Fibroblast of lung (primary cell): ENCODE measurements at regions not wholly inside any gene's neighbourhood (a gene's known extent, or its start where the extent isn't known, plus 50 kb on each side); places are given as distances from the start of the nearest gene placed in this dataset.

Experiments used
- DNase-seq, 2 donors: peaks; one replicate each; pipeline versions ENCODE4 v3.0.0 to v3.0.0-alpha.2; 2010; ENCODE audit warnings: low read depth in 2 of 2
- H2AFZ ChIP-seq: 2 replicates; pipeline ENCODE4 v1.5.1; 2012; ENCODE audit warnings: low read length, control low read depth, inconsistent platforms
- H3K27ac ChIP-seq: 2 replicates; pipeline ENCODE4 v1.5.1; 2011; ENCODE audit warnings: low read length, control low read depth; ENCODE audit not compliant: insufficient read depth
- H3K27me3 ChIP-seq: 2 replicates; pipeline ENCODE4 v1.5.1; 2011; ENCODE audit warnings: mild to moderate bottlenecking, low read length; ENCODE audit not compliant: control insufficient read depth, insufficient read depth
- H3K36me3 ChIP-seq: 2 replicates; pipeline ENCODE4 v1.5.1; 2011; ENCODE audit warnings: low read length; ENCODE audit not compliant: control insufficient read depth, insufficient read depth
- H3K4me1 ChIP-seq: 2 replicates; pipeline ENCODE4 v1.5.1; 2011; ENCODE audit warnings: low read length; ENCODE audit not compliant: control insufficient read depth, insufficient read depth; ENCODE audit errors: extremely low read depth
- H3K4me2 ChIP-seq: 2 replicates; pipeline ENCODE4 v1.5.1; 2011; ENCODE audit warnings: low read length, control low read depth; ENCODE audit not compliant: insufficient read depth; ENCODE audit errors: extremely low read depth
- H3K4me3 ChIP-seq, 4 experiments: fragments of 200-600 bp in 1 of 4; sonication (generic) in 1 of 4; replicated peaks in 1 of 4; 2 replicates each; pipeline ENCODE4 v1.5.1; 2011 to 2016; ENCODE audit warnings: low read length in 4 of 4, low read depth in 3 of 4, mild to moderate bottlenecking in 3 of 4, control low read depth in 2 of 4, inconsistent platforms in 1 of 4, mixed read lengths in 1 of 4; ENCODE audit not compliant: insufficient read depth in 1 of 4; ENCODE audit errors: control extremely low read depth in 1 of 4
- H3K79me2 ChIP-seq: 2 replicates; pipeline ENCODE4 v1.5.1; 2012; ENCODE audit warnings: mild to moderate bottlenecking, low read length, inconsistent platforms; ENCODE audit not compliant: control insufficient read depth, insufficient read depth
- H3K9ac ChIP-seq: 2 replicates; pipeline ENCODE4 v1.5.1; 2011; ENCODE audit warnings: mild to moderate bottlenecking, low read length, control low read depth; ENCODE audit not compliant: insufficient read depth
- H3K9me3 ChIP-seq: 2 replicates; pipeline ENCODE4 v1.5.1; 2012; ENCODE audit warnings: low read depth, low read length; ENCODE audit not compliant: control insufficient read depth, insufficient read depth
- H4K20me1 ChIP-seq: 2 replicates; pipeline ENCODE4 v1.5.1; 2011; ENCODE audit warnings: low read length; ENCODE audit not compliant: control insufficient read depth, insufficient read depth; ENCODE audit errors: extremely low read depth
- EZH2 ChIP-seq: IDR thresholded peaks from 2 replicates; pipeline ENCODE4 v1.5.1; 2012; ENCODE audit warnings: low read length, control low read depth, mild to moderate bottlenecking; ENCODE audit errors: missing control alignments
- TF ChIP-seq, protein P1 (sequence below), 2 donors: IDR thresholded peaks in 1 of 2; conservative IDR thresholded peaks in 1 of 2; 1 replicate in 1 of 2; 2 replicates in 1 of 2; pipeline ENCODE4 v1.5.1; 2011 to 2012; ENCODE audit warnings: low read length in 2 of 2, control low read depth in 1 of 2, inconsistent platforms in 1 of 2, low read depth in 1 of 2, mild to moderate bottlenecking in 1 of 2

DNA sequence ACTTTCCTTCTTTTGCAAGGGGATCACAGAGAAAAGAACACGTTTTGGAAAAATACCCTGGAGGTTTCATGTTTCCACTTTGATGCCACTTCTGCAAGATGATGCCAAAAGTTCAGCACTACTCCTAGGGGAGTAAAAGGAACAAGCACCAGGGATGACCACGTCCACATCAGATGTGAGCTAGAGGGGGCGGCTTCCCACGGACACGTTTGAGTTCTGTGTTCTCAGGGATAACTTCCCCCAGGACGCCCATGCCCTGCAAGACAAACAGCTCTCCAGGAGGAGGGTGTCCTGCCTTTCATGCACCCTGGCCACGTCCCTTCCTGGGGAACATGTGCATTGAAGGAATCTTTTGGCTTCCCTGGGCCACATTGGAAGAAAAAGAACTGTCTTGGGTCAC is 66.6 kb upstream of the TRIO start:
- no peak for DNase-seq
- Histone ChIP-seq H3K9ac (no peak overlapping the region), H2AFZ (no peak overlapping the region), H4K20me1 (no peaks in the 10 kb centered on the region), H3K4me3 (no peak overlapping the region), H3K4me2 (no peak overlapping the region), H3K27me3 (no peaks in the 10 kb centered on the region), H3K36me3 (no peaks in the 10 kb centered on the region), H3K79me2 (no peaks in the 10 kb centered on the region), H3K4me1 (no peaks in the 10 kb centered on the region), H3K9me3 (no peaks in the 10 kb centered on the region), H3K27ac (no peak overlapping the region)
- TF ChIP-seq, protein P1, sequence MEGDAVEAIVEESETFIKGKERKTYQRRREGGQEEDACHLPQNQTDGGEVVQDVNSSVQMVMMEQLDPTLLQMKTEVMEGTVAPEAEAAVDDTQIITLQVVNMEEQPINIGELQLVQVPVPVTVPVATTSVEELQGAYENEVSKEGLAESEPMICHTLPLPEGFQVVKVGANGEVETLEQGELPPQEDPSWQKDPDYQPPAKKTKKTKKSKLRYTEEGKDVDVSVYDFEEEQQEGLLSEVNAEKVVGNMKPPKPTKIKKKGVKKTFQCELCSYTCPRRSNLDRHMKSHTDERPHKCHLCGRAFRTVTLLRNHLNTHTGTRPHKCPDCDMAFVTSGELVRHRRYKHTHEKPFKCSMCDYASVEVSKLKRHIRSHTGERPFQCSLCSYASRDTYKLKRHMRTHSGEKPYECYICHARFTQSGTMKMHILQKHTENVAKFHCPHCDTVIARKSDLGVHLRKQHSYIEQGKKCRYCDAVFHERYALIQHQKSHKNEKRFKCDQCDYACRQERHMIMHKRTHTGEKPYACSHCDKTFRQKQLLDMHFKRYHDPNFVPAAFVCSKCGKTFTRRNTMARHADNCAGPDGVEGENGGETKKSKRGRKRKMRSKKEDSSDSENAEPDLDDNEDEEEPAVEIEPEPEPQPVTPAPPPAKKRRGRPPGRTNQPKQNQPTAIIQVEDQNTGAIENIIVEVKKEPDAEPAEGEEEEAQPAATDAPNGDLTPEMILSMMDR (conservative IDR thresholded peaks at IDR 0.05 in 1 of 2, IDR thresholded peaks at IDR 0.05 in 1 of 2; ENCODE audit: low read depth in 1 of 2, low read length in 2 of 2) = no peak
- TF ChIP-seq EZH2 = no peak

DNA sequence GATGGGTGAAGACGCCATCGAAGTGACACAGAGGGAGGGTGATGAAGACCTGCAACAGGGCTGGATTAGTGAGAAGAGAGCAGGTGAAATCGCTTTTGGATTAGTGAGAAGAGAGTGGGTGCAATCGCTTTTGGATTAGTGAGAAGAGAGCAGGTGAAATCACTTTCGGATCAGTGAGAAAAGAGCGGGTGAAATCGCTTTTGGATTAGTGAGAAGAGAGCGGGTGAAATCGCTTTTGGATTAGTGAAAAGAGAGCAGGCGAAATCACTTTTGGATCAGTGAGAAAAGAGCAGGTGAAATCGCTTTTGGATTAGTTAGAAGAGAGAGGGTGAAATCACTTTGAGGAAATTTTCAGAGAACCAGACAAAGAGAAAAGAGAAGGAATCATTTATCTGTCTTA is 67.2 kb upstream of the TRIO start:
- H3K4me2 ChIP-seq = no peak overlapping the region
- H3K27me3 ChIP-seq = no peaks in the 10 kb centered on the region
- no peaks in the 10 kb centered on the region for H3K9me3 ChIP-seq
- no peaks in the 10 kb centered on the region for H3K4me1 ChIP-seq
- no peak for DNase-seq
- no peak overlapping the region for H3K9ac ChIP-seq
- H3K4me3 ChIP-seq = no peak overlapping the region
- H3K79me2 ChIP-seq = no peaks in the 10 kb centered on the region
- H2AFZ ChIP-seq = no peak overlapping the region
- no peak overlapping the region for H3K27ac ChIP-seq
- TF ChIP-seq EZH2 = no peak
- TF ChIP-seq, protein P1 (conservative IDR thresholded peaks at IDR 0.05 in 1 of 2, IDR thresholded peaks at IDR 0.05 in 1 of 2; ENCODE audit: low read depth in 1 of 2, low read length in 2 of 2) = no peak
- H3K36me3 ChIP-seq = no peaks in the 10 kb centered on the region
- H4K20me1 ChIP-seq = no peaks in the 10 kb centered on the region

DNA sequence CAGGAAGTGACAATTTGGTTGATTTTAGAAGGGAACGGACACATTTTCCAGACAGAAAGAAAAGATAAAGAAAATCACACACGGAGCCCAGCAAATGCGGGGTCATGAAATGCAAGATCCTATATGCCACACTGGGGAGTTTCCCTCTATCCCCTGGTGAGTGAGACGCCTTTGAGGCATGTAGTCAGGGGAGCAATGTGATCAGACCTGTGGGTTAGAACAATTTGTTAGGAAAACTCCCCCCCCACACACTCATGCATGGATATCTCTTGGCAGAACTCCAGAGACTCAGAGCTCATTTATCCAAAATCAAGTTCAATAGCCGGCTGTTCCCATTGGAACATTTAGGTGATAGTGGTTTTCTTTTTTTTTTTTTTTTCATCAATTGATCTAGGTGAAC is 71.7 kb upstream of the TRIO start:
- H3K4me1 ChIP-seq = no peaks in the 10 kb centered on the region
- H3K27me3 ChIP-seq = no peaks in the 10 kb centered on the region
- no peaks in the 10 kb centered on the region for H4K20me1 ChIP-seq
- H3K4me3 ChIP-seq = no peak overlapping the region
- H3K4me2 ChIP-seq = no peak overlapping the region
- TF ChIP-seq, protein P1 (conservative IDR thresholded peaks at IDR 0.05 in 1 of 2, IDR thresholded peaks at IDR 0.05 in 1 of 2; ENCODE audit: low read depth in 1 of 2, low read length in 2 of 2) = no peak
- no peak for TF ChIP-seq EZH2
- no peak overlapping the region for H3K27ac ChIP-seq
- H3K9ac ChIP-seq = no peak overlapping the region
- H2AFZ ChIP-seq = no peak overlapping the region
- no peaks in the 10 kb centered on the region for H3K36me3 ChIP-seq
- no peaks in the 10 kb centered on the region for H3K9me3 ChIP-seq
- H3K79me2 ChIP-seq = no peaks in the 10 kb centered on the region
- DNase-seq = peak in 1 of 2 donors; percentile 53
